ENCODE measurements at regions not wholly inside any gene's neighbourhood (a gene's known extent, or its start where the extent isn't known, plus 50 kb on each side); places are given as distances from the start of the nearest gene placed in this dataset.

DNA sequence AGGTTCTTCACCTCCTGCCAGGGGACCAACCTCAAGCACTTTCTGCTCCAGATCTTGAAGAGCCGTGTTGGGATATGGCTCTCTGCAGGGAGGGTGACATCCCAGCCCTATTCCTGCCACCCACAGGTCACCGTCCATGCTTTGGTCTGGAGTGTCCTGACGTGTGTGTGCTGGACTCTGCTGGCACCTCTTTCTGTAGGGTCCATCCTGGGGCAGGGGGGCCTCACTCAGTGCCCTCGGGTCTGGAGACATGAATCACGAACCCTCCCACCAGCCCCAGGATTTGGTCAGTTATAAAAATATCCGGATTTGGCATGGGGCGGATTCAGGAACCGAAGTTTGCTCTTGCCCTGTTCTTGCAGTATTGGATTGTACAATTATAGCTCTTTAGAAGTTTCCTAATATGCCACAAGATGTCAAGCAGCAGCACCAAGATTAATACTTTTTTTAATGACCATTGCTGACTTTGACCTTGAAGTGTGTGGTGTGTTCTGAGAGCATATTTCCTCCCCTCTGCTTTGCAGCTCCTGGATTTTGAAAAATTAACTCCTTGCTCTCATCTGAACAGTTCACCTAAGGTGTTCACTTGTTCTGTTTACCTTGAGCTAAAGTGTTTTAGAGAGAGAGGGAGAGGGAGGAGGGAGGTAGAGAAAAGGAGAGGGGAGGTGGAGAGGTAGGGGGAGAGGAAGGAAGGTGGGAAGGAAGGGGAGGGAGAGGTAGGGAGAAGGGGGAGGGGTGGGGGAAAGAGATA is 95.4 kb upstream of the SHH start:
- TF ChIP-seq POLR2A (IDR thresholded peaks at IDR 0.05; ENCODE audit: low read length), result no peak
- no peak for TF ChIP-seq CTCF (IDR thresholded peaks at IDR 0.05)
- TF ChIP-seq RAD21 (conservative IDR thresholded peaks at IDR 0.05 in 1 of 2, IDR thresholded peaks at IDR 0.05 in 1 of 2), result no peak
- TF ChIP-seq CEBPB (IDR thresholded peaks at IDR 0.05), result no peak
